Stimulated activated naive CD8-positive, alpha-beta T cell treated with anti-CD3 and anti-CD28 coated beads, Interleukin-15, amount 100 ng/mL, for 72 hours (primary cell): ENCODE measurements at regions not wholly inside any gene's neighbourhood (a gene's known extent, or its start where the extent isn't known, plus 50 kb on each side); places are given as distances from the start of the nearest gene placed in this dataset.

Experiments
- ATAC-seq: fragments of 150-1000 bp; cut with Tn5 transposase; 2 replicates; pipeline ENCODE4 v1.10.0; 2021; ENCODE audit warnings: mild to moderate bottlenecking, moderate library complexity
- DNase-seq, 2 donors: peaks; one replicate each; pipeline ENCODE4 v3.0.0; 2021 to 2022
- H3K27ac Mint-ChIP-seq, 2 donors: one replicate each; pipeline ENCODE4 v1.8.0; 2022; ENCODE audit warnings: mild to moderate bottlenecking in 2 of 2, mixed read lengths in 2 of 2, moderate library complexity in 2 of 2
- H3K27me3 Mint-ChIP-seq: one replicate; pipeline ENCODE4 v1.8.0; 2022; ENCODE audit warnings: mixed read lengths
- H3K4me1 Mint-ChIP-seq: one replicate; pipeline ENCODE4 v1.8.0; 2022; ENCODE audit warnings: mild to moderate bottlenecking, mixed read lengths
- H3K4me3 Mint-ChIP-seq, 2 donors: one replicate each; pipeline ENCODE4 v1.8.0; 2022; ENCODE audit warnings: mild to moderate bottlenecking in 2 of 2, mixed read lengths in 2 of 2, moderate library complexity in 1 of 2
- H3K9me3 Mint-ChIP-seq, 2 donors: one replicate each; pipeline ENCODE4 v1.8.0; 2022; ENCODE audit warnings: mixed read lengths in 2 of 2

DNA sequence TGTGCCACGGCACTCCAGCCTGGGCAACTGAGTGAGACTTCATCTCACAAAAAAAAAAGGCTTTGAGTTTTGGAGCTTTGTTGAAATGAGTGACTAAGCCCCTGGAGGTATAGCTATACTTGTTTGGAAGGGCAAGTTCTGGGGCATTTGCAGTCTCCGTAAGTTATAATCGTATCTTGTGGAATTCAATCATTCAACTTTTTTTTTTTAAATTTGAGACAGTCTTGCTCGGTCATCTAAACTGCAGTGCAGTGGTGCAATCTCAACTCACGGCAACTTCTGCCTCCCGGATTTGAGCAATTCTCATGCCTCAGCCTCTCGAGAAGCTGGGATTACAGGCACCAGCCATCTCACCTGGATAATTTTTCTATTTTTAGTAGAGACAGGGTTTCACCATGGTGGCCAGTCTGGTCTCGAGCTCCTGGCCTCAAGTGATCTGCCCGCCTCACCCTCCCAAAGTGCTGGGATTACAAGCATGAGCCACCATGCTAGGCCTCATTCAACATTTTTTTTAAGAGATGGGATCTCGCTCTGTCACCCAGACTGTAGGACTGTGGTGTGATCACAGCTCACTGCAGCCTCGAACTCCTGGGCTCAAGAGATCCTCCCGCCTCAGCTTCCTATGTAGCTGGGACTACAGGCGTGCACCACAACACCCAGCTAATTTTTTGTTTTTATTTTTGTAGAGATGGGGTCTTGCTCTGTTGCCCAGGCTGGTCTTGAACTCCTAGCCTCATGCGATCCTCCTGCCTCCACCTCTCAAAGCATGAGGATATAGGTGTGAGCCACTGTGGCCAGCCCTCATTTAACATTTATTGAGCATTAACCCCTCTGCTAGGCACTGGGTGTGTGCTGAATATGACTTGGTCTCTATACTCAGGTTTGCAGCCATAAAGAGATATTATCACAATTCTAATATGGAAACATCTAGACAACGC lies 133.7 kb upstream of the MAP1LC3B2 start:
- DNase-seq (no peak), ATAC-seq (no peak)
- Mint-ChIP-seq H3K4me3 (no peak overlapping the region), H3K9me3 (peaks cover 0 to 7% of the 10 kb centered on the region in 2 donors), H3K27ac (no peak overlapping the region), H3K4me1 (no peaks in the 10 kb centered on the region), H3K27me3 (no peaks in the 10 kb centered on the region)

DNA sequence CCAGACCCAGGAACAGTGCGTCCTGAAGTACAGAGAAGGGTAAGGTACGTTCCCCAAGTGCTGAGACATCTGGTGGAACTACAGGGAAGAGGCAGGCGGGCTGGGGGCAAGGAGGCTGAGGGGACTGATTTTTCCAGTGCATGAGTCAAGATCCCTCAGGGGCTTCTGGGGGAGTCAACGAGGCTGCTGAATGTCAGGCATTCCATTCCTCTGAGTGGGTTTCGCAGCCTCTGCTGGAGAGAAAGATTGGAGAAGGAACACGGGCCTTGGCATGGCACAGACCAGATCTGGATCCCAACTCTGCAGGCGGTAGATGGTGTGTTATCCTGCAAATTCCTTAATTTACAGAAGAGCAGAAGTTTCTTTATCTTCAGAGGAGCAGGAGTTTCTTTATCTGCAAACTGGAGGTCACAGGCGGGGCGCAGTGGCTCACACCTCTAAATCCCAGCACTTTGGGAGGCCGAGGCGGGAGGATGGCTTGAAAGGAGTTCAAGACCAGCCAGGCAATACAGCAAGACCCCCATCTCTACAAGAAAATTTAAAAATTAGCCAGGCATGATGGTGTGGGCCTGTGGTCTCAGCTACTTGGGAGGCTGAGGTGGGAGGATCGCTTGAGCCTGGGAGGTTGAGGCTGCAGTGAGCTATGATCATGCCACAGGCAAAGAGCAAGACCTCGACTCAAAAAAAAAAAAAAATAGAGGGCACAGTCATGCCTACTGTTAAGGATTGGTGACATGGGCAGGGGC lies 132.6 kb upstream of the MAP1LC3B2 start:
- Mint-ChIP-seq H3K4me1 (no peaks in the 10 kb centered on the region), H3K4me3 (no peak overlapping the region), H3K27ac (peak overlapping the region in 1 of 2 donors; percentile 68), H3K27me3 (no peaks in the 10 kb centered on the region), H3K9me3 (peaks cover 0 to 6% of the 10 kb centered on the region in 2 donors)
- ATAC-seq (no peak), DNase-seq (no peak)

DNA sequence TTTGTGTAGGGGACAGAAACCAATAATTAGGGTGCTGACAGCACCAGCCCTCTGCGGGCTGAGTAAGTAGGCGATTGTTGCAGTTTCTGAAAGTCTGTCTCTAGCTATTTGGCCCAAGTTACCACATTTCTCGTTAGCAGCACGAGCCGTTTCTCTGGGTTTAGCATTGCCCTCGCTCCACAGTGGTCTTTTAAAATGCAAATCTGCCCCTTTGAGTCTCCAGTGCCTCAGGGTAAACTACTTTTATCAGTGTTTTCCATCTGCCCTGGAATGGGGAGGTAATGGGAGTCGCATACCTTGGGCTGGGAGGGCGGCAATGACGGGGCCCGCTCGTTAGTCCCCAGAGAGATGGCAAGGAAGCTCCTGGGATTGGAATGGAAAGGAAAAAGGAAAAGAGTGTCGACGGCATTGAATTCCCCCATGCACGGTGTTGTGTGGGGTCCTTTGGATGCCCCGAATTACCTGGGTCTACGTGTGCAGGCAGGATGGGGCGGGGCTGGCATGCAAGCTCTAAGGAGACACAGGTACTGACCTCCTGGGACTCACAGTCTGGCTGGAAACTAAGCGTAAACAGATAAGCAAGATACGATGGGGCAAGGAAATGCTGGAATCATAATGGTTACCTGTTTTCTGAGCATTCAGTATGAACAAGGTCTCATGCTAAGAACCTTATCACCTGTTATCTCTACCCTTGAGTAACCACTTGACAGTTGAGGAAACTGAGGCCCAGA lies 131.8 kb upstream of the MAP1LC3B2 start:
- no peak overlapping the region for H3K27ac Mint-ChIP-seq
- ATAC-seq (no peak), DNase-seq (no peak)
- no peaks in the 10 kb centered on the region for H3K4me1 Mint-ChIP-seq
- no peaks in the 10 kb centered on the region for H3K27me3 Mint-ChIP-seq
- H3K9me3 Mint-ChIP-seq, result no peaks in the 10 kb centered on the region
- H3K4me3 Mint-ChIP-seq, result no peak overlapping the region

GRCh38 chr12:116429826-116430360 lies 129.3 kb upstream of the MAP1LC3B2 start:
- Mint-ChIP-seq H3K4me1 (no peaks in the 10 kb centered on the region), H3K27ac (no peak overlapping the region), H3K9me3 (no peaks in the 10 kb centered on the region), H3K27me3 (no peaks in the 10 kb centered on the region), H3K4me3 (no peak overlapping the region)
- no peak for ATAC-seq
- DNase-seq, result no peak

DNA sequence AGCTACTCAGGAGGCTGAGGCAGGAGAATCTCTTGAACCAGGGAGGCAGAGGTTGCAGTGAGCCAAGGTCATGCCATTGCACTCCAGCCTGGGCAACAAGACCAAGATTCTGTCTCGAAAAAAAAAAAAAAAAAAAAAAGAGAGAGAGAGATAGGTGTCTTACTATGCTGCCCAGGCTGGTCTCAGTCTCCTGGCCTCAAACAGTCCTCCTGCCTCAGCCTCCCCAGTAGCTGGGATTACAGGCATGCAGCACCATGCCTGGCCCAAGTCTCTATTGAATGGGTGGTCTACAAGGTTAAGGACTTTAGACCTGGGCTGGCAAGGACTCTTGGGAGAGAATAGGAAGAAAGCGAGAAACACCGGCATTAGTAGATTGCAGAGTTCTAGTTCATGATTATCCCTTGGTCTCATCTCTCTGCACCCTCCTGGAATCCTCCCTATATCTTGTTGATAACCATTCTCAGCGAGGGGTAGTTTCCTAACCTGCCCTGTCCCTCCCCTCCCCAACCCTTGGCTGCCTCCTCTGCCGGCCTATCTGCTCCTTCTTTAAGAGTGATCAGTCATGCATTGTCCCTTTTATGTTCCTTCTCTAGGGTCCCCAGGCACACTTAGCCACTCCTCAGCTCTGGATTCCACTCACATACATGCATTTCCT lies 128.1 kb upstream of the MAP1LC3B2 start:
- H3K4me3 Mint-ChIP-seq, result no peak overlapping the region
- no peaks in the 10 kb centered on the region for H3K4me1 Mint-ChIP-seq
- ATAC-seq (no peak), DNase-seq (no peak)
- H3K9me3 Mint-ChIP-seq, result no peaks in the 10 kb centered on the region
- no peak overlapping the region for H3K27ac Mint-ChIP-seq
- no peaks in the 10 kb centered on the region for H3K27me3 Mint-ChIP-seq

GRCh38 chr12:116431677-116432300 lies 127.4 kb upstream of the MAP1LC3B2 start:
- H3K27ac Mint-ChIP-seq, result no peak overlapping the region
- no peaks in the 10 kb centered on the region for H3K9me3 Mint-ChIP-seq
- H3K4me3 Mint-ChIP-seq, result no peak overlapping the region
- no peaks in the 10 kb centered on the region for H3K27me3 Mint-ChIP-seq
- no peak for ATAC-seq
- DNase-seq, result no peak
- H3K4me1 Mint-ChIP-seq, result no peaks in the 10 kb centered on the region

GRCh38 chr12:116432314-116432750 lies 126.8 kb upstream of the MAP1LC3B2 start:
- H3K4me1 Mint-ChIP-seq, result no peaks in the 10 kb centered on the region
- DNase-seq, result no peak
- H3K27me3 Mint-ChIP-seq, result no peaks in the 10 kb centered on the region
- no peak for ATAC-seq
- H3K27ac Mint-ChIP-seq, result no peak overlapping the region
- no peaks in the 10 kb centered on the region for H3K9me3 Mint-ChIP-seq
- no peak overlapping the region for H3K4me3 Mint-ChIP-seq

DNA sequence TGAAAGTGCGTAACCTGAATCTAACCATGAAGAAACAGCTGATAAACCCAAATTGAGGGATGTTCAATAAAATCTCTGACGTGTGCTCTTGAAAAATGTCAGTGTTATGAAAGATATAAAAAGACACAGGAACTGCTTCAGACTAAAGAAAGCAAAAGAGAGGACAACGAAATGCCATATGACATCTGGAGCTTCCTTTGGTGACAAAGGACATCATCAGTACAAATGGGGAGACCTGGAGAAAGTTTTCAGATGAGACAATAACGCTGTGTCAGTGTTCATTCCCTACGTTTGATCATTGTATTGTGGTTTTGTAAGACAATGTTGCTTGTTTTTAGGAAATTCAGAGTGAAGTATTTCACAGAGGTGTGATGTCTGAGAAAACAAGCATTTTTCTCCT lies 125.9 kb upstream of the MAP1LC3B2 start:
- Mint-ChIP-seq H3K27me3 (no peaks in the 10 kb centered on the region), H3K27ac (no peak overlapping the region), H3K4me1 (no peaks in the 10 kb centered on the region), H3K4me3 (no peak overlapping the region), H3K9me3 (no peaks in the 10 kb centered on the region)
- no peak for DNase-seq
- no peak for ATAC-seq

DNA sequence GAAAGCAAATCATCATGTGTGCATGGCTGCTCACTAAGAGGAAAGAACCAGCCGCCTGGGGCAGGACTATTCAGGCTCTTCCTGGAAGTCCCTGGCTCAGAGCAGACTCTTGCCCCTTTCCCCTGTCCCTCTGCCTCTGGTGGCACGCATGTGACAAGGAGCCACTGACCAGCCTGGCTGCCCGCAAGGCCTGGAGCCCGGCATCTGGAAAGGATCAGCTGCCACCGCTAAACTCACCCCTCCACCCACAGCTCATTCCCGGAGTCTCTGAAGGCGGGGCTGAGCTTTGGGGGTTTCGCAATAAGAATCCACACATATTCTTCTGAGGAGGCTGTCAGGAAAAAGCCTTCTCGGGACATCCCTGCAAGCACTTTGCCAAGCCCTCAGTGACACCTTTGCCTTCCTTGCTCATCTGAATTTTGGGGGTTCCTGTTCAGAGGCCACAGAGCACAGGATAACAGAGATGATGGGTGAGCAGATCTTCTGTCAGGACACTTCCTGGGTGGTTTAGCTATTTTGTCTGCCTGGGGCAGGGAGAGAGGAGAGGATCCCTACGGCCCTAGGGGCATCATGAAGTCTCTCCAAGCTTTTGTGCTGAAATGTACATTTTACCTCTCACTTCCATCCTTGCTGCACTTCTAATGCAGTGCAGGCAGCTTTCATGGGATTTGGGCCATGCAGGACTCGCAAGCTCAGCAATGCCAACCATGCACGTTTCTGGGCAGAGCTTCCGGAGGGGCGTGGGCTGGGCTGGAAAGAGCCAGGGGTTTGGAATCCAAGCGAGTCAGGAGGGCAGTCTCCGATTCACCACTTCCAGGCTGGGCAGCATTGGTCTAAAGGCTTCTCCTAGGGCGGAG lies 124.8 kb upstream of the MAP1LC3B2 start:
- Mint-ChIP-seq H3K27ac (no peak overlapping the region), H3K9me3 (no peaks in the 10 kb centered on the region), H3K4me1 (no peaks in the 10 kb centered on the region), H3K4me3 (no peak overlapping the region), H3K27me3 (no peaks in the 10 kb centered on the region)
- DNase-seq, result no peak
- ATAC-seq, result no peak

GRCh38 chr12:116435984-116436383 lies 123.2 kb upstream of the MAP1LC3B2 start:
- Mint-ChIP-seq H3K27ac (no peak overlapping the region), H3K4me1 (no peaks in the 10 kb centered on the region), H3K27me3 (no peaks in the 10 kb centered on the region), H3K4me3 (no peak overlapping the region), H3K9me3 (no peaks in the 10 kb centered on the region)
- ATAC-seq, result no peak
- DNase-seq, result no peak

DNA sequence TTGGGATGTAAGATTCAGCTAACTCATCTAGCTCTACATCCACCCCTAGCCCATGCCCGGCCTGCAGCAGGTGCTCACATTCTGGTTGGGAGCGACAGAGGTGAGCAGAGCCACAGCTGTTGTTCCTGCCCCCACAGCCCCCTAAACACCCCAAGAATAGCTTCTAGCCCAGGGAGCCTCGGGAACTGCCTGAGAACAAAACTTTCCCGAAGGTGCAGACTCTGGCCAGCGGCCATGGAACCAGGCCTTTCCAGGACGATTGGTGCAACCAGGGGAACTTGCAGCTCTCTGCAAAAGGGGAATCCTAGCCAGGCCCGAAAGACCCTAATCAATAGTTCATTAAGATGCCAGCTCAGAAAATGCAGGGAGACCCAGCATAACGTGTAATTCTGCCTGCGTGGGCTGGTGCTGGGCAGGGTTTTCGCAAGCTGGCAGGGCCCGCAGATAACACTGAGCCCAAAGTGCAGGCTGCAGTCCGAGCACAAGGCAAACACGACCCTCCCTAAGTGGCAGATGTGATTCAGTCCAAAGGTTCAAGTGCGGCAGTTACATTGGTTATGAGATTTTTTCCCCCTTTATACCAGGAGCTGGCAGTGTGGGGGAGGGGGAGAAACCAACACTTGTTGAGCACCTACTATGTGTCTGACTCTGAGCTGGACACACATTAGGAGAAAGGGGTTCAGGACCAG lies 122.5 kb upstream of the MAP1LC3B2 start:
- peaks cover 5% of the 10 kb centered on the region for H3K4me1 Mint-ChIP-seq
- no peaks in the 10 kb centered on the region for H3K27me3 Mint-ChIP-seq
- H3K9me3 Mint-ChIP-seq, result no peaks in the 10 kb centered on the region
- ATAC-seq (no peak), DNase-seq (no peak)
- H3K27ac Mint-ChIP-seq, result no peak overlapping the region
- no peak overlapping the region for H3K4me3 Mint-ChIP-seq

GRCh38 chr12:116441292-116441691 lies 117.9 kb upstream of the MAP1LC3B2 start:
- Mint-ChIP-seq H3K4me1 (peaks cover 20% of the 10 kb centered on the region), H3K9me3 (no peaks in the 10 kb centered on the region), H3K27me3 (no peaks in the 10 kb centered on the region), H3K27ac (peak overlapping the region; percentile 68 to 78), H3K4me3 (no peak overlapping the region)
- ATAC-seq (no peak), DNase-seq (no peak)

- Mint-ChIP-seq H3K9me3 (no peaks in the 10 kb centered on the region), H3K4me3 (no peak overlapping the region), H3K27ac (peak overlapping the region in 1 of 2 donors; percentile 7), H3K4me1 (peaks cover 20% of the 10 kb centered on the region), H3K27me3 (no peaks in the 10 kb centered on the region)
- ATAC-seq (no peak), DNase-seq (no peak)
Measured at GRCh38 chr12:116442304-116442703, 116.9 kb upstream of the MAP1LC3B2 start.
